Middle frontal gyrus (tissue), 1 donor: ENCODE measurements at regions not wholly inside any gene's neighbourhood (a gene's known extent, or its start where the extent isn't known, plus 50 kb on each side); places are given as distances from the start of the nearest gene placed in this dataset.

Experiments used
- DNase-seq: peaks from one replicate; pipeline ENCODE4 v3.0.0-alpha.2; 2015; ENCODE audit warnings: low spot score; ENCODE audit errors: extremely low spot score

DNA sequence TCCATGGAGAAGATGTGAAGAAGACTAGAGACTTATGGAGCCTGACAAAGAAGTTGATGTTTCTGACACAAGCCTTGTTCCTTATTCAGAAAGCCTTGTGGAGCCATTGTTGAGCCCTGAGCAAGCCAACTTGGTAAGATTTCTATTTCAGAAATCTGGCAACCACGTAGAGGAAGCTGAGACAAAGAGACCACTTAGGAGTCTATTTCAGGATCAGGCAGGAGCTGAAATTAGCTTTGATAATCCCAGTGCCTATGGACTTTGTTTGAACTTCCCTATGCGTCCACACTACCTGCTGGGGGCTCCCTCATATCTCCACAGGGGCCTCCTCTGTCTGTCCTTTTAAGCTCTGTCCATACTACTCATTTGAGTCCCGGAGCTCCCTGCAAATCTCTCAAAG is 540.0 kb upstream of the GOT2 start:
- DNase-seq, result no peak

- DNase-seq, result no peak
These were observed 529.8 kb upstream of the GOT2 start for GRCh38 chr16:59263955-59264354.

GRCh38 chr16:59260892-59261291 is 526.8 kb upstream of the GOT2 start:
- DNase-seq, result no peak

- DNase-seq, result no peak
These were observed 525.8 kb upstream of the GOT2 start for GRCh38 chr16:59259950-59260319.

DNA sequence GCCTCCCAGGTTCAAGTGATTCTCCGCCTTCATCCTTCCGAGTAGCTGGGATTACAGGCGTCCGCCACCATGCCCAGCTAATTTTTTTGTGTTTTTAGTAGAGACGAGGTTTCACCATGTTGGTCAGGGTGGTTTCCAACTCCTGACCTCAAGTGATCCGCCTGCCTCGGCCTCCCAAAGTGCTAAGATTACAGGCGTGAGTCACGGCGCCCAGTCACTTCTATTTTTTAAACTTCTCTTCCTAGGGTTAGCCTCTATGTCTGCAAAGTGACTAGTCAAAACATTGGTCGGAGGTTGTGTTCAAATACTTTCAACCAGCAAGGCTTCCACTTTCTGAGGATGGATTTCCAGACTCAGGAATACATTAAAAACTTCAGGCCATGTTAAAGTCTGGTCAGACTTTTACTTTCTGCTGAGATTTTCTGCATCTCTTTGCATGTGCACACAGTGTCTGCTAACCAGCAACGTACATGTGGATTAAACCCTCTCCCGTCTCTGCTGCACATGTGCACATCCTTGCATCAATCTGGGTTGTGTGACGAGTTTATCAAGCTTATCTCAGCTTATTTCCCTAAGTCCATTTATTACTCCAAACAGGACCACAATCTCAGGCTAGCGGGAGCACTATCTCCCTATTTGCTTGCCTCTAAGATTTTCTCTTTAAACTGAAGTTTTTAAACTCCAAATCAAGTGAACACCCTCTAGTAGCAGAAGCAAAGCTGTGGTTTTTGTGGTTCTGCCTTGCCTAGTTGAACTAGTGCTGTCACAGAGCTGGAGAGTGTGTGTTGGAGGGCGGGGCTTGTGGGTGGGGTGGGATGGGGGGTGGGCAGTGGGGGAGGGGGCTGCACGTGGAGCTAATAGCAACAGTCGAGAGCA is 525.2 kb upstream of the GOT2 start:
- DNase-seq, result no peak

DNA sequence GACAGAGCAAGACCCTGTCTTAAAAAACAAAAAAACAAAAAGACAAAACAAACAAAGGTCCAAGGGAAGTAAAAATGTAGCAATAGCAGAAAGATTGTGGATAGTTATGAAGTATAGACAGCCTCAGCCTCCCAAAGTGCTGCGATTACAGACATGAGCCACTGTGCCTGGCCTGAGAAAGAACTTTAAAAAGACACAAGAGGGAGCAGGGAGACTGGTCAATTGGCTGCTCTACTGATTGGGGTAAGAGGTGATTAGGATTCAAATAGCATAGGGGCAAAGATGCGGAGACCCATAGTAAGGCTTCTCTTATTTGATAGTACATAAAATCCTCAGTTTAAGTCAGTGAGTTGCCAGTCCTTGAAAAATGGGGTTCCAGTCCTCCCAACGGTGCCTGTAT is 518.2 kb upstream of the GOT2 start:
- no peak for DNase-seq

DNA sequence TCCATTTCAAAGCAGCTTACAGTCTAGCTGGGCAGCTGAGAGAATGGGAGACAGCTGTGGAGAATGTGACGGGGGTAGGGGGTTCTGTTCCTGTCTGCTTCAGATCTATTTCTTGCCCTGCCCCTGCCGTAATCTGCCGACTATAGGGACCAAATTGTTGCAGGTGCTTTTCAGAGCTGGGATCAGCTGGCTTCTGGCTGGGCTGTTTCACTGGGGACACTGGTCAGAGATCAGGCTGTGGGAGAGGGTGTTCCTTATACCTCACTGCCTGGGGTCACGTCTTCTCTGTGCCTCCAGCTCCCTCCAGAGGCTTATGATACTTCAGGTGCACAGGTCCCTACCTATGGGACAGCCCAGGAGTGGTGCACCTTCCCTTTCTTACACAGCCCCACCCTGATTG is 514.9 kb upstream of the GOT2 start:
- no peak for DNase-seq

- no peak for DNase-seq
These were observed 508.4 kb upstream of the GOT2 start for GRCh38 chr16:59242556-59242955.

GRCh38 chr16:59238246-59238645 is 504.1 kb upstream of the GOT2 start:
- DNase-seq, result no peak

GRCh38 chr16:59236804-59237458 is 502.8 kb upstream of the GOT2 start:
- DNase-seq, result no peak

DNA sequence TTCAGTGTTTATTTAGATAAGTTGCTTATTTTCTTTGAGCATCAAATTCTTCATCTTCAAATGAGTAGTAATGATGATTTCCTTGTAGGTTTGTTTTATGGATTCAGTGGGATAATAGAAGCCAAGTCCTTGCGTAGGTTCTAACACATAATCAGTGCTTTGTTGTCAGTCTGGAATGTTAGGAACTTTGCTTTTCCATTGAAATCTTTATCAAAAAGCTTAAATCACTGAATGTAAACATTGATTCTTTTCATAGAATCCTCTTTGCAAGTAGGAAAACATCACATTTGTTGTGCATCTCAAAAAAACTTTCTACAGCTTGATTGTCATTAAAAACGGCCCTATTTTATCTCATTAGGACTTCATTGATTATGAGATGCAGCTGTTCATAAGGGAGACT is 490.3 kb upstream of the GOT2 start:
- DNase-seq, result no peak

GRCh38 chr16:59220011-59220410 is 485.9 kb upstream of the GOT2 start:
- DNase-seq, result no peak

DNA sequence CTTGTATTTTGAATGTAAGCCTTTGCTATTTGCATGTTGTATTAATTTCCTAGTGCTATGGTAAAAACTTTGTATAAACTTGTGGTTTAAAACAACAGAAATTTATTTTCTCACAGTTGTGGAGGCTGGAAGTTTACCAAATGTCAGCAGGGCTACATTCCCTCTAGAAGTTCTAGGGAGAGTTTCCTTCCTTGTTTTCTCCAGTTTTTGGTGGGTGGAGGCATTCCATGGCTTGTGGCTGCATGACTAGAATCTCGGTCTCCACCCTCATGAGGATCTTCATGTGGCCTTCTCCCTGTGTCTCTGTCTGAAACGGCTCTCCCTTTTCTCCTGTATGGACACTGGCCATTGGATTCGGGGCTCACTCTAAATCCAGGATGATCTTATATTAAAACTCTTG is 482.2 kb upstream of the GOT2 start:
- no peak for DNase-seq

DNA sequence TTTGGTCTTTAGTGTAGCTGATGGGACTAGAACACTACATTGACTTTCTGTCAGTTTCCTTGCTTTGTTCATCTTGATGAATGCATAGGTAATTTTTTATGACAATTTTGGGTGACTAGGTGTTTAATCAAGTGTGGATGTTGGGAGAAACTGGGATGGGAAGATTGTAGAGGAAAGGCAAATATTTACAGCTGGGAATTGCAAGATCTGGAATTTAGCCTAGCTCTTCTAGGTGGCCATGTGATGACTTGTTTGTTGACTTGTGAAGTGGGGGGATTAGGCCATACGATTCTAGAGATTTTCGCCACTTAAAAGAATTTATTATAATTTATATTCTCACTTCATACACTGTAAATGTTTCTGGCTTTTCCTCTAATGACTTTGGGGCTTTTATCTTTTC is 480.3 kb upstream of the GOT2 start:
- no peak for DNase-seq

- no peak for DNase-seq
These were observed 479.8 kb upstream of the GOT2 start for GRCh38 chr16:59213952-59214351.

DNA sequence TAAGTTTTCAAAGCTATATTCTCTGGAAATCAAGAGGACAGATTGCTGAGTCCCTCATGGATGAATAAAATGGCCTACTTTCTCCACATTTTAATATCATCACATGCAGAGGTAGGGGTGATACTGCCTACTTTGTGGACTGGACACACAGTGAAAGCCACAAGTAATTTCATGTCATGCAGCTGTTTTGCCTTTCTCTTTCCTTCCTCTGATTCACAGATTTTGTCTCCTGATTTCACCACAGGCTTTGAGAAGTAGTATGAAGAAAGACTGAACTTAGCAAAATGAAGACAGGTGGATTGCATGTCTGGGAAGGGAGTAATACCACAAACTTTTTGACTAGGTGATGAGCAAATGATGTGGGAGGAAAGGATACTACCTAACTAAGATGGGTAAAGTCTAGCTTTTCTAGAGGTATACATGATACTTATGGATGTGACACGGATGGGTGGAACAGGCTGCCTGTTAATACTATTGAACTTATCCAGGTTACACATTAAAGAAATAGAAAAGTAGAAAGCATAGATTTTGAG is 478.4 kb upstream of the GOT2 start:
- DNase-seq, result no peak

- DNase-seq, result no peak
These were observed 476.9 kb upstream of the GOT2 start for GRCh38 chr16:59210955-59211541.

GRCh38 chr16:59205403-59205802 is 471.3 kb upstream of the GOT2 start:
- DNase-seq, result no peak

- DNase-seq, result no peak
These were observed 470.5 kb upstream of the GOT2 start for GRCh38 chr16:59204589-59204988.

GRCh38 chr16:59202233-59202862 is 468.2 kb upstream of the GOT2 start:
- no peak for DNase-seq

DNA sequence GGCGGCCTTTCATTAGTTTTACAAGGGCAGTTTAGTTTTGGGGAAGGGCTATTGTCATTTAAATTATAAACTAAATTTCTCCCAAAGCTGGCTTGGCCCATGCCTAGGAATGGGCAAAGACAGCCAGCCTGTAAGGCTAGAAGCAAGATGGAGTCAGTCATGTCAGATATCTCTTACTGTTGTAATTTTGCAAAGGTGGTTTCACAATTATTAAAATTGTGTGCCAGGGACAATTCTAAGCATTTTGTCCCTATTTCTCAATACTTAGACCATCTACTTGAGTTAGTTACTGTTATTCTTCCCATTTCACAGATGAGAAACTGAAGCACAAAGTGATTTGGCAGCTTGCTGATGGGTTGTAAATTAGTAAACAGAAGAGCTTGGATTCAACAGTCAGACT is 467.7 kb upstream of the GOT2 start:
- DNase-seq, result no peak

DNA sequence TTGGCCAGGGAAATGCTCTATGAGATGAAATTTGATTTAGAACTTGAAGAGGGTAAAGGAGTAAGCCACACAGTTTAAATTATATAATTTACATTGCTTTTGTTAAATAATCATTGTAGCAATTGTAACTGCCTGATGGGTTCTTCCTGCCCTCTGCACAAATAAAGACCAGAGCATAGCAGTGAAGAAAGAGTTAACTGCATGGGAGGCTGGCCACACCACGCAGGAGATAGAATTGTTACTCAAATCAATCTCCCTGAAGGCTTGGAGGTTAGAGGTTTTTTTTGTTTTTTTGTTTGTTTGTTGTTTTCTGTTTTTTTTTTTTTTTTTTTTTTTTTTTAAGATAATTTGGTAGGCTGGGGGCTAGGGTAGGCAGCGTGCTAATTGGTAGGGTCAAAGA is 467.0 kb upstream of the GOT2 start:
- DNase-seq, result no peak
